Tibial artery (tissue), 4 donors: ENCODE measurements at regions not wholly inside any gene's neighbourhood (a gene's known extent, or its start where the extent isn't known, plus 50 kb on each side); places are given as distances from the start of the nearest gene placed in this dataset.

Experiments used
- DNase-seq, 2 donors: peaks; one replicate each; pipeline ENCODE4 v3.0.0-alpha.2; 2019
- H3K27ac ChIP-seq, 2 donors: fragments of 200-600 bp; sonication (generic) in 1 of 2; 1 replicate in 1 of 2; 2 replicates in 1 of 2; pipeline ENCODE4 v1.5.1; 2018 to 2019; ENCODE audit warnings: mild to moderate bottlenecking in 1 of 2
- H3K27me3 ChIP-seq, 2 donors: fragments of 200-600 bp; sonication (generic) in 1 of 2; one replicate each; pipeline versions ENCODE4 v1.5.1 to v1.6.0; 2016 to 2019
- H3K36me3 ChIP-seq, 3 donors: fragments of 200-600 bp; sonication (generic) in 2 of 3; one replicate each; pipeline ENCODE4 v1.5.1; 2016 to 2019; ENCODE audit warnings: mild to moderate bottlenecking in 2 of 3
- H3K4me1 ChIP-seq, 4 donors: fragments of 200-600 bp; sonication (generic) in 2 of 4; 1 replicate in 3 of 4; 2 replicates in 1 of 4; pipeline ENCODE4 v1.5.1; 2016 to 2019
- H3K4me3 ChIP-seq, 2 donors: fragments of 200-600 bp; sonication (generic) in 1 of 2; 1 replicate in 1 of 2; 2 replicates in 1 of 2; pipeline ENCODE4 v1.5.1; 2018 to 2019; ENCODE audit warnings: mild to moderate bottlenecking in 2 of 2
- H3K9me3 ChIP-seq, 3 donors: fragments of 200-600 bp; sonication (generic) in 1 of 3; one replicate each; pipeline ENCODE4 v1.5.1; 2016 to 2019
- intact Hi-C: fragments of 100-400 bp; cut with DNase I; formaldehyde crosslinking; loops from one replicate; pipeline ENCODE4 v1.15.0; 2023; ENCODE audit warnings: low total_unique reads
- TF ChIP-seq, protein P1 (sequence below), 2 experiments: fragments of 200-600 bp in 1 of 2; fragments of 450-650 bp in 1 of 2; IDR thresholded peaks; one replicate each; pipeline ENCODE4 v1.5.1; 2017 to 2019; ENCODE audit warnings: antibody characterized with exemption in 2 of 2, mild to moderate bottlenecking in 1 of 2, moderate library complexity in 1 of 2

DNA sequence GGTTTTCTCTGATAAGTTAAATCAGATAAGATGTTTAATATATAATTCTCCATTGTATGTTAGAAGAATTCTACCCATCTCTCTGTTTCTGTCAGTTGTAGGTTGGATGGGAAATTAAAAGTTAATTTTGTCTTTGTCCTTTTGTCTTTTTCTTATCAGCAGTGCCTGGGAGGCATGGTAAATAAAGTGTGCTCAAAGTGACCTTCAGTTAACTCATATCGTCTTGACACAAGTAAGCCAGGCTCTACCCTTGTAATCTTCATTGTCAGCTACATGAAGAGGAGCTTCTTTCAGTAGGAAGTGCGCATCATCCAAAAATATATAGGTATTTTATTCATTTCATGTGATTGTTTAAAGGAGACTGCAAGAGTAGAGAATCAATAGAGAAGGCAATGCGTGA, 138.9 kb upstream of the NRIP1 start:
- Histone ChIP-seq H3K9me3 (no peaks in the 10 kb centered on the region), H3K36me3 (no peaks in the 10 kb centered on the region), H3K4me3 (no peak overlapping the region), H3K27me3 (no peaks in the 10 kb centered on the region), H3K4me1 (peaks cover 0 to 6% (median 2%) of the 10 kb centered on the region in 4 donors), H3K27ac (no peak overlapping the region)
- TF ChIP-seq, protein P1, sequence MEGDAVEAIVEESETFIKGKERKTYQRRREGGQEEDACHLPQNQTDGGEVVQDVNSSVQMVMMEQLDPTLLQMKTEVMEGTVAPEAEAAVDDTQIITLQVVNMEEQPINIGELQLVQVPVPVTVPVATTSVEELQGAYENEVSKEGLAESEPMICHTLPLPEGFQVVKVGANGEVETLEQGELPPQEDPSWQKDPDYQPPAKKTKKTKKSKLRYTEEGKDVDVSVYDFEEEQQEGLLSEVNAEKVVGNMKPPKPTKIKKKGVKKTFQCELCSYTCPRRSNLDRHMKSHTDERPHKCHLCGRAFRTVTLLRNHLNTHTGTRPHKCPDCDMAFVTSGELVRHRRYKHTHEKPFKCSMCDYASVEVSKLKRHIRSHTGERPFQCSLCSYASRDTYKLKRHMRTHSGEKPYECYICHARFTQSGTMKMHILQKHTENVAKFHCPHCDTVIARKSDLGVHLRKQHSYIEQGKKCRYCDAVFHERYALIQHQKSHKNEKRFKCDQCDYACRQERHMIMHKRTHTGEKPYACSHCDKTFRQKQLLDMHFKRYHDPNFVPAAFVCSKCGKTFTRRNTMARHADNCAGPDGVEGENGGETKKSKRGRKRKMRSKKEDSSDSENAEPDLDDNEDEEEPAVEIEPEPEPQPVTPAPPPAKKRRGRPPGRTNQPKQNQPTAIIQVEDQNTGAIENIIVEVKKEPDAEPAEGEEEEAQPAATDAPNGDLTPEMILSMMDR (IDR thresholded peaks at IDR 0.05) = no peak
- no peak for DNase-seq
- intact Hi-C loops = no loop called here

DNA sequence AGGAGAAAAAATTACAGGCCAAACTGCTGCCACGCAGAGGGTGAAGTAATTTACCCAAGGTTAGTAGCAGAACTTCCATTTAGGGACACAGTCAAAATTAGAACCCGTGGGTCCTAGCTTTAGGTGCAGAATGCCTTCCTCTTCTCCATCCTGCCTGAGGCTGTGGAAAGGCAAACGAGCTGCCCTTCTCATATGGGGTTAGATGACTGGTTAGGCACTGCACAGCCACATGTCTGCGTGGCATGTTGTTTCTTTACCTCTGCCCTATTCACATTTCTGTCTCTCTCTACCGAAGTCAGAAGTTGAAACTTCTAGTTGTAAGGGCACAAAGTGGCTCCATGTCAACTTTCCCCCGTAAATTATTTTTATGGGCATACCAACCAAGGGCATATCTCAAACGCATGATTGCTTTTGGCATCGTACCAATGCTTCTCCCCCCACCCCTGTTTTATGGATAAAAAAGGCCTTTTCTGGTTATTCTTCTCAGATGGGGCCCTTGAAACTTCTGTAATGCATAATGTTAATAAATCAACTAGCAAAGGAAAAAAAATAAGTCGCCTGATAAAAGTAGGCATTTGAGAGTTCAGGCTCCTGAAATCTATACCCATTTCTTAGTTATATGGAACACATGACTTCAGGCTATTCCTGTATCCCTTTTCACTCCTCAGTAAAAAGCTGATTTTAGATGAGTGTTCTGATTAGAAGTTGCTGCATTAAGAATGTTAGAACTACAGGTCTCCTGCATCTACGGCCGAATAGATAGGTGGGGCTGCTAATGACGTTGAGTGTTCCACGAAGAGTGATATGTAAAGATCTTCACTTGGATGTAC, 139.6 kb upstream of the NRIP1 start:
- Histone ChIP-seq H3K4me3 (no peak overlapping the region), H3K9me3 (no peaks in the 10 kb centered on the region), H3K36me3 (no peaks in the 10 kb centered on the region), H3K27me3 (no peaks in the 10 kb centered on the region), H3K4me1 (peaks cover 0 to 6% (median 2%) of the 10 kb centered on the region in 4 donors), H3K27ac (no peak overlapping the region)
- TF ChIP-seq, protein P1 (IDR thresholded peaks at IDR 0.05) = no peak
- intact Hi-C loops = no loop called here
- DNase-seq = no peak

DNA sequence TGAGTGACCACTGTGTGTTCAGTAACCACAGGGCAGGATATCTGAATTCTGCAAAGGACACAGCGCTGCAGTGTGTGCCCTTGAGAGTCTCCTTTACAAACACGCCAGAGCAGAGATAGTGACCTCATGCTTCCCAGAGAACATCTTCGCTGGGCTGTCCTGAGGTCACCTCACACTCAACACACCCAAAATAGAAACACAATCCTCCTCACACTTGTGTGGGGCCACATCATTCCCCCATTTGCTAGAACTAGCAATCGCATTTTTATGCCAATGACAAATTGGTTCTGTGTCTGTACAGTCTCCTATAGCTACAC, 140.1 kb upstream of the NRIP1 start:
- H3K4me1 ChIP-seq = peaks cover 0 to 6% (median 2%) of the 10 kb centered on the region in 4 donors
- no peaks in the 10 kb centered on the region for H3K9me3 ChIP-seq
- TF ChIP-seq, protein P1 (IDR thresholded peaks at IDR 0.05) = no peak
- H3K4me3 ChIP-seq = no peak overlapping the region
- intact Hi-C loops = no loop called here
- DNase-seq = no peak
- no peaks in the 10 kb centered on the region for H3K27me3 ChIP-seq
- no peak overlapping the region for H3K27ac ChIP-seq
- H3K36me3 ChIP-seq = no peaks in the 10 kb centered on the region

DNA sequence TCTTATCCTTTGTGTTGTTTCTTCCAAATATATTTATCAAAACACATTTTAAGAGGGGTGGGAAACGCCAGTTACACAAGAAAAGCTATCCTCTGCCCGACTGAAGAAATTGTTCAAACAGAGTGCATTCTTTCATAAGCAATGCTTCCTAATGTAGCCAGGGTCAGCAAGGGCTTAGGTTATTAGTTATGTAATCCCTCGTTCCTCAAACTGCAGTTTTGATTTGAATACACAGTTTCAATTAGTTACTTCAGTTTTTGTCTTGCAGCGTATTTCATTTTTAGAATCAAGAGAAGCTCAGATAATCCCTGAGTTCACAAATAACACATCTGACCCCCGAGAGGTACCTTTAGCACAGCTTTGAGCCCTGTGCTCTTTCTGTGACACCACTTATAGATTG, 141.7 kb upstream of the NRIP1 start:
- no peaks in the 10 kb centered on the region for H3K9me3 ChIP-seq
- H3K27me3 ChIP-seq = no peaks in the 10 kb centered on the region
- H3K27ac ChIP-seq = no peak overlapping the region
- H3K36me3 ChIP-seq = no peaks in the 10 kb centered on the region
- TF ChIP-seq, protein P1 (IDR thresholded peaks at IDR 0.05) = no peak
- no peak for DNase-seq
- peaks cover 0 to 6% (median 2%) of the 10 kb centered on the region in 4 donors for H3K4me1 ChIP-seq
- no peak overlapping the region for H3K4me3 ChIP-seq
- intact Hi-C loops = no loop called here

DNA sequence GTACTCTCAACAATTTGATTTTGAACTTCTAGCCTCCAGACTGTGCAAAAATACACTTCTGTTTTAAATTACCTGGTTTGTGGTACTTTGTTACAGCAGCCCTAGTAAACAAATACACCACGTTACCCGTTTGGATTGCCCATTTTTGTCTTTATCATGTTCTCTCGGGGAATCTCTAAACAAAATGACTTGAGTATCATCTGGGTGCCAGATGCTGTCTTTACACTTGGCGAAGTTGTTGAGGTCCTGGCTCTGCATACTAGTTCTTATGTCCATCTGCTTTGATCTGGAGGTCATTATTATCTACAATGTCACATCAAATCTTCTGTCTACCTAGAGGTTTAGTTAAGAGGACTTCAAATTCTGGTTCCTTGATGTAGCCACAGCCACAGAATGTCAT, 142.4 kb upstream of the NRIP1 start:
- no peak overlapping the region for H3K27ac ChIP-seq
- intact Hi-C loops = no loop called here
- H3K27me3 ChIP-seq = no peaks in the 10 kb centered on the region
- H3K36me3 ChIP-seq = no peaks in the 10 kb centered on the region
- peaks cover 0 to 6% (median 2%) of the 10 kb centered on the region in 4 donors for H3K4me1 ChIP-seq
- DNase-seq = no peak
- no peak overlapping the region for H3K4me3 ChIP-seq
- TF ChIP-seq, protein P1 (IDR thresholded peaks at IDR 0.05) = no peak
- no peaks in the 10 kb centered on the region for H3K9me3 ChIP-seq
